CD14-positive monocyte (primary cell): ENCODE measurements at regions not wholly inside any gene's neighbourhood (a gene's known extent, or its start where the extent isn't known, plus 50 kb on each side); places are given as distances from the start of the nearest gene placed in this dataset.

Experiments used
- DNase-seq, 3 donors: peaks; one replicate each; pipeline ENCODE4 v3.0.0-alpha.2; 2011 to 2022
- H2AFZ ChIP-seq: 2 replicates; pipeline ENCODE4 v1.6.0; 2012; ENCODE audit warnings: mild to moderate bottlenecking, low read depth, low read length, inconsistent platforms; ENCODE audit not compliant: insufficient read depth, poor library complexity, severe bottlenecking
- H3K27ac ChIP-seq, 2 donors: 1 replicate in 1 of 2; 2 replicates in 1 of 2; pipeline ENCODE4 v1.5.1; 2012 to 2013; ENCODE audit warnings: low read length in 2 of 2, control low read depth in 1 of 2, inconsistent platforms in 1 of 2, low read depth in 1 of 2, mild to moderate bottlenecking in 1 of 2
- H3K27me3 ChIP-seq, 2 donors: one replicate each; pipeline versions ENCODE4 v1.6.0 to v1.6.1; 2011 to 2013; ENCODE audit warnings: low read length in 2 of 2; ENCODE audit not compliant: control insufficient read depth in 2 of 2, insufficient read depth in 2 of 2
- H3K36me3 ChIP-seq, 2 donors: replicated peaks in 1 of 2; 1 replicate in 1 of 2; 2 replicates in 1 of 2; pipeline versions ENCODE4 v1.5.1 to v1.6.1; 2012 to 2013; ENCODE audit warnings: low read length in 2 of 2, control low read depth in 1 of 2, inconsistent platforms in 1 of 2, mild to moderate bottlenecking in 1 of 2; ENCODE audit not compliant: insufficient read depth in 2 of 2, control insufficient read depth in 1 of 2
- H3K4me1 ChIP-seq, 2 donors: 1 replicate in 1 of 2; 2 replicates in 1 of 2; pipeline versions ENCODE4 v1.5.1 to v1.6.1; 2012 to 2013; ENCODE audit warnings: low read length in 2 of 2, control low read depth in 1 of 2, inconsistent platforms in 1 of 2, mild to moderate bottlenecking in 1 of 2, moderate library complexity in 1 of 2; ENCODE audit not compliant: insufficient read depth in 2 of 2, control insufficient read depth in 1 of 2
- H3K4me2 ChIP-seq: replicated peaks from 2 replicates; pipeline ENCODE3; 2012; ENCODE audit warnings: low read length, moderate library complexity, mild to moderate bottlenecking; ENCODE audit not compliant: poor library complexity, severe bottlenecking; ENCODE audit errors: extremely low read depth
- H3K4me3 ChIP-seq, 3 experiments: fragments of 200-600 bp in 1 of 3; sonication (generic) in 1 of 3; replicated peaks in 1 of 3; 1 replicate in 2 of 3; 2 replicates in 1 of 3; pipeline ENCODE4 v1.5.1; 2011 to 2013; ENCODE audit warnings: low read length in 3 of 3, mild to moderate bottlenecking in 3 of 3, control low read depth in 2 of 3, low read depth in 2 of 3, inconsistent platforms in 1 of 3, moderate library complexity in 1 of 3
- H3K79me2 ChIP-seq: 2 replicates; pipeline ENCODE4 v1.6.0; 2012; ENCODE audit warnings: mild to moderate bottlenecking, control low read depth, inconsistent platforms, low read length, moderate library complexity; ENCODE audit not compliant: insufficient read depth
- H3K9ac ChIP-seq: 2 replicates; pipeline ENCODE4 v1.6.0; 2017; ENCODE audit warnings: low read length, mild to moderate bottlenecking; ENCODE audit not compliant: insufficient read depth, poor library complexity, severe bottlenecking
- H3K9me3 ChIP-seq, 2 donors: replicated peaks in 1 of 2; 1 replicate in 1 of 2; 2 replicates in 1 of 2; pipeline versions ENCODE4 v1.5.1 to v1.6.1; 2012 to 2013; ENCODE audit warnings: low read length in 2 of 2, control low read depth in 1 of 2; ENCODE audit not compliant: control insufficient read depth in 1 of 2, insufficient read depth in 1 of 2
- H4K20me1 ChIP-seq: 2 replicates; pipeline ENCODE4 v1.6.0; 2012; ENCODE audit warnings: mild to moderate bottlenecking, low read length, control low read depth, moderate library complexity; ENCODE audit not compliant: insufficient read depth
- H3K27ac Mint-ChIP-seq, 7 donors: one replicate each; pipeline ENCODE4 v1.8.0; 2020; ENCODE audit warnings: mild to moderate bottlenecking in 7 of 7, mixed read lengths in 7 of 7, moderate library complexity in 6 of 7, inconsistent platforms in 2 of 7
- H3K27me3 Mint-ChIP-seq, 3 donors: one replicate each; pipeline ENCODE4 v1.8.0; 2021 to 2022; ENCODE audit warnings: low read depth in 3 of 3, mild to moderate bottlenecking in 3 of 3, mixed read lengths in 3 of 3, moderate library complexity in 3 of 3, inconsistent platforms in 1 of 3
- H3K36me3 Mint-ChIP-seq, 2 donors: one replicate each; pipeline ENCODE4 v1.8.0; 2020; ENCODE audit warnings: mixed read lengths in 2 of 2, inconsistent platforms in 1 of 2, mild to moderate bottlenecking in 1 of 2
- H3K4me1 Mint-ChIP-seq: one replicate; pipeline ENCODE4 v1.8.0; 2020; ENCODE audit warnings: mild to moderate bottlenecking, mixed read lengths
- H3K4me3 Mint-ChIP-seq, 2 donors: one replicate each; pipeline ENCODE4 v1.8.0; 2020; ENCODE audit warnings: mild to moderate bottlenecking in 2 of 2, mixed read lengths in 2 of 2, moderate library complexity in 1 of 2
- H3K9me3 Mint-ChIP-seq, 7 donors: one replicate each; pipeline ENCODE4 v1.8.0; 2020 to 2022; ENCODE audit warnings: mixed read lengths in 7 of 7, mild to moderate bottlenecking in 6 of 7, moderate library complexity in 6 of 7, inconsistent platforms in 2 of 7
- CTCF ChIP-seq: fragments of 200-600 bp; IDR thresholded peaks from one replicate; pipeline ENCODE4 v1.8.0; 2022; ENCODE audit warnings: antibody characterized with exemption, mild to moderate bottlenecking
- WGBS: methylation state at CpG from one replicate; pipeline ENCODE4 v1.1.5; 2013; ENCODE audit warnings: missing lambda C conversion rate; ENCODE audit not compliant: insufficient coverage; 5-methylcytosine and 5-hydroxymethylcytosine counted together
- intact Hi-C, 2 donors: fragments of 100-400 bp; cut with micrococcal nuclease; formaldehyde crosslinking; loops; one replicate each; pipeline versions ENCODE4 v1.15.0 to v1.15.1; 2023

DNA sequence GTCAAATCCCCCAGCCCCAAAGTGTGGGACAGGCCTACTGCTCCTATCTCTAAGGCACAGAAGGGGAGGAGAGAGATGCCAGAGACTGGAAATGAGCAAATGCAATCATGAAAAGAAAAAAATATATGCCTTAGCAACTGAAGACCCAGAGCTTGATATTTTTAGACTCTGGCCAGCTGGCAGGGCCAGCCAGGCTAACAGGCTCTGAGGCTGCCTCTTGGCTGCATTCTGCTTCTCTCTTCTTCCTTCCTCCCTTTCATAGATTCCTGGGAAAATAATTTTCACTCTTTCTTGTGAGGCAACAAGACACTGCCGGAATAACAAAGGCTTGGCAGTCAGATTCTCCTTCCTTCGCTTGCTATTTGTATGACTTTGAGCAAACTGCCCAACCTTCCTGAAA is 209.1 kb downstream of the RAD51AP2 start:
- H3K4me3 ChIP-seq: no peak overlapping the region
- WGBS: 100% methylated on average over 1 of the region's 2 CpGs
- H3K9ac ChIP-seq: no peak overlapping the region
- no peaks in the 10 kb centered on the region for H3K79me2 ChIP-seq
- no peak for DNase-seq
- H3K27me3 ChIP-seq: no peaks in the 10 kb centered on the region
- no peaks in the 10 kb centered on the region for H3K36me3 Mint-ChIP-seq
- H3K27me3 Mint-ChIP-seq: no peaks in the 10 kb centered on the region
- H3K9me3 ChIP-seq: no peaks in the 10 kb centered on the region
- no peaks in the 10 kb centered on the region for H3K36me3 ChIP-seq
- no peak overlapping the region for H3K4me3 Mint-ChIP-seq
- no peak overlapping the region for H3K27ac ChIP-seq
- no peak overlapping the region for H2AFZ ChIP-seq
- no peaks in the 10 kb centered on the region for H3K4me1 Mint-ChIP-seq
- no peak overlapping the region for H3K4me2 ChIP-seq
- H3K9me3 Mint-ChIP-seq: no peaks in the 10 kb centered on the region
- TF ChIP-seq CTCF: no peak
- intact Hi-C loops: loop anchor here in 1 of 2 donors (5.0 kb wide), 1 partner anchor 537 kb away; no protein-coding TSS in a partner anchor
- H4K20me1 ChIP-seq: no peaks in the 10 kb centered on the region
- H3K27ac Mint-ChIP-seq: no peak overlapping the region
- no peaks in the 10 kb centered on the region for H3K4me1 ChIP-seq

GRCh38 chr2:17306706-17307105 is 211.5 kb downstream of the RAD51AP2 start:
- Histone ChIP-seq H3K4me1 (no peaks in the 10 kb centered on the region), H3K36me3 (no peaks in the 10 kb centered on the region), H3K79me2 (no peaks in the 10 kb centered on the region), H3K9me3 (no peaks in the 10 kb centered on the region), H2AFZ (no peak overlapping the region), H3K4me3 (no peak overlapping the region), H3K4me2 (no peak overlapping the region), H4K20me1 (no peaks in the 10 kb centered on the region), H3K9ac (no peak overlapping the region), H3K27ac (no peak overlapping the region), H3K27me3 (no peaks in the 10 kb centered on the region)
- H3K4me3 Mint-ChIP-seq: no peak overlapping the region
- H3K27me3 Mint-ChIP-seq: no peaks in the 10 kb centered on the region
- no peak for DNase-seq
- WGBS: no CpG with 5 or more reads among the region's 2 CpGs
- no peak for TF ChIP-seq CTCF
- H3K27ac Mint-ChIP-seq: no peak overlapping the region
- intact Hi-C loops: loop anchor here in 1 of 2 donors (5.0 kb wide), 1 partner anchor 534 kb away; no protein-coding TSS in a partner anchor
- H3K9me3 Mint-ChIP-seq: peaks cover 0 to 2% (median 0%) of the 10 kb centered on the region in 7 donors
- no peaks in the 10 kb centered on the region for H3K4me1 Mint-ChIP-seq
- H3K36me3 Mint-ChIP-seq: no peaks in the 10 kb centered on the region
